ENCODE measurements at regions not wholly inside any gene's neighbourhood (a gene's known extent, or its start where the extent isn't known, plus 50 kb on each side); places are given as distances from the start of the nearest gene placed in this dataset.
"Not testable (repeated sequence)": the region's sequence is repeated elsewhere in the genome, so short reads cannot be mapped to it uniquely, and the experiment has no call there.

DNA sequence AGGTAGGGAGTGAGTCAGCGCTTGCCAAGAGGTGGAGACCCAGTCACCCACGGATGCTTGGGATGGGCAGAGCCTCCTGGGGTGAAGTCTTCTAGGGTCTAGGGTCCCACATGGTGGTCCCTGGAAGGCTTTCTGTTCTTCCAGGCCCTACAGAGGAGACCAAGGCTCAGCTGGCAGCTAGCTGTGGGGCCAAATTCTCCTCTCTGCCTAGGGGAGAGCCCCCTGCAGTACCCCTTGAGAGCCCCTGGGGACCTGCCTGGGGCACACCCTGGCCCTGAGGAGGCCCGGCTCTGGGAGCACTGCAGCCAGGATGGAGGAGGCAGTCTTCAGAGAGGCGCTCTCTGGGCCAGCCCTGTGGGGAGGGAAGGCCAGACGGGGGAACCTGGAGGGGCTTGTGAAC is 128.6 kb upstream of the SMURF2 start:
- H3K9me3 Mint-ChIP-seq; intact Hi-C loops (cut with micrococcal nuclease); H3K4me3 Mint-ChIP-seq; DNase-seq; H3K27ac Mint-ChIP-seq; H3K27me3 Mint-ChIP-seq: not testable (repeated sequence)
- H3K4me1 Mint-ChIP-seq, result peaks cover 19% of the 10 kb centered on the region
- H3K36me3 Mint-ChIP-seq (ENCODE audit: low read depth), result peaks cover 16% of the 10 kb centered on the region

DNA sequence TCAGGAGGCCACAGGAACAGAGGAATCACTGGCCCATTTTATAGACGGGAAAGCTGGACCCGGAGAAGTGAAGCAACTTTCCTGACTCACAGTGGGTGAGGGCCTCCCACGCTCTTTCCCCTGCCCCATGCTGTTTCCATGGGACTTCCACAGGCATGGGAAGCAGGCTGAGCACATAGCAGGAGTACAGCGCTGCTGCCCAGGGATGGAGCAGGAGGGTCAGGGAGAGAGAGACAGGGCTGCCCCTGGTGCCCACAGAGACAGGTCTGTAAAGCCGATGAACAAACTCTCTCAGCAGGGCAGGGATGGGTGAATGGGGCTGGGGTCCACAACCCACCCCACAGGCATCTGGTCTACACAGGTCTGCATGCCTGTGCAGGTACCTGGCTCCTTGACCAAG is 128.1 kb upstream of the SMURF2 start:
- DNase-seq; H3K4me3 Mint-ChIP-seq; H3K27ac Mint-ChIP-seq; H3K9me3 Mint-ChIP-seq; H3K27me3 Mint-ChIP-seq; intact Hi-C loops (cut with micrococcal nuclease): not testable (repeated sequence)
- peaks cover 16% of the 10 kb centered on the region for H3K36me3 Mint-ChIP-seq (ENCODE audit: low read depth)
- H3K4me1 Mint-ChIP-seq, result peaks cover 17% of the 10 kb centered on the region

- Mint-ChIP-seq H3K36me3 (ENCODE audit: low read depth) (peaks cover 16% of the 10 kb centered on the region), H3K4me1 (peaks cover 12% of the 10 kb centered on the region)
- H3K27me3 Mint-ChIP-seq; DNase-seq; H3K4me3 Mint-ChIP-seq; intact Hi-C loops (cut with micrococcal nuclease); H3K9me3 Mint-ChIP-seq; H3K27ac Mint-ChIP-seq: not testable (repeated sequence)
Observed at GRCh38 chr17:64789061-64789445, 126.9 kb upstream of the SMURF2 start.

DNA sequence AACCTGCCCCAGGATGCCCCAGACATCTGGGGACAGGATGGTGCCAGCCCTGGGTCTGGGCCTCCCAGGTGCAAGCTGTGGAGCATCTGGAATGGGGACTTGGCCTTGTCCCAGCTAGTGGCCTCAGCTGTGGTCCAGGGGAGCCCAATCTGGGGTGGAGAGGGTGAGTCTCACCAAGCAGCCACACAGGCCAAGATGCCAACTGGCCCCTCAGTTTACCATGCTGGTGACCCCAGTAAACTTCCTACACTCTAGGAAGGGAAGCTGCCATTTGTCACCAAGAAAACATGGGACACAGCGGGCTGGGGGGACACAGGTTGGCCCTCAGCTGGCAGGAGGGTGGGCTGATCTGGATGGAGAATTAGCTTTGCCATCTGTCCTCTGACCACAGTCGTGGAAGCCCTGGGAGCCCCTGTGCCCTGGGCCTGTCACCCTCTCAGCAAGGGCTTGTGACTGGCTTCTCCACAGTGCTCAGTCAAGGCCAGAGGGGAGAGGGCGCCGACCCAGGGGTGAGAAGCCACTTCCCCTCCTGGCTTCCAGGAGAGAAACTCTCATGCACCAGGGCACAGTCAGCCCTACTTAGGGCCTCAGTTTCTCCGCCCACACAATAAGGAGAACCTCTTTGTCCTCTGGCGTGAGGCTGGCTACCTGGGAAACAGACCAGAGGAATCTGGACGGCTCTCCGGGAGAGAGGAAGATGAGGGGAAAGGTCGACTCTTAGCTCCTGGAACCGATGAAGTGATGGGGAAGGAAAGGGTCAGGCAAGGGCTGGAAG is 126.4 kb upstream of the SMURF2 start:
- no peaks in the 10 kb centered on the region for H3K9me3 Mint-ChIP-seq
- peaks cover 12% of the 10 kb centered on the region for H3K4me1 Mint-ChIP-seq
- no peak overlapping the region for H3K4me3 Mint-ChIP-seq
- peaks cover 17% of the 10 kb centered on the region for H3K36me3 Mint-ChIP-seq (ENCODE audit: low read depth)
- intact Hi-C loops (cut with micrococcal nuclease), result no loop called here
- no peaks in the 10 kb centered on the region for H3K27me3 Mint-ChIP-seq
- DNase-seq, result no peak
- no peak overlapping the region for H3K27ac Mint-ChIP-seq

GRCh38 chr17:64787921-64788271 is 125.8 kb upstream of the SMURF2 start:
- H3K27ac Mint-ChIP-seq, result no peak overlapping the region
- no peaks in the 10 kb centered on the region for H3K9me3 Mint-ChIP-seq
- no peak for DNase-seq
- intact Hi-C loops (cut with micrococcal nuclease), result no loop called here
- no peaks in the 10 kb centered on the region for H3K27me3 Mint-ChIP-seq
- peaks cover 19% of the 10 kb centered on the region for H3K36me3 Mint-ChIP-seq (ENCODE audit: low read depth)
- no peak overlapping the region for H3K4me3 Mint-ChIP-seq
- H3K4me1 Mint-ChIP-seq, result peaks cover 13% of the 10 kb centered on the region

DNA sequence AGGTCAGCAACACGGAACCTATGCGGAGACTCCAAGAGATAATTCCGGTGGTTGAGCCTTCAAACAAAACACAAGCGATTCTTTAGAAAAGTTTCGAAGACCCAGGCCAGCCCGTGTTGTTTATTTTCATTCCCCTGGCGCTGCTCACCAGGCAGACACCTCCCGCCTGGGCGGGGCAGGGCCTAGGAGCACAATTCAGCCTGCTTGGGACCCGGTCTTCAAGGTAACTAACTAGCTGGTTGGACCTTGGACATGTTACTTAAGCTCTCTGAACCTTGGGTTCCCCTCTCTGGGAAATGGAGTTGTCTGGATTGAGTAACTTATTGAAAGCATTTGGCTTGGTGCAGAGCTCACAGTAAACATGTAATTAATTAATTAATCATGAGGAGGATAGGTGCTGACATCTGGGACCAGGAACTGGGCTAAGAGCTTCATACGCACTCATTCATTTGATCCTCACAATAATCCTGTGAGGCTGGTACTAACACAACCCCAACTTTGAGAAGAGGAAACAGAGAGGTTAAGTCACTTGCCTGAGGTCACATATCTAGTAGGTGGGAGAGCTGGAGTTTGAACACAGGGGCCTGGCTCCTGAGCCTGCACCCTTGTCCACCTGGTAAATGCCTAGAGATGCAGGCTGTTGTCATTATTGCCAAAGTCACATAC is 125.3 kb upstream of the SMURF2 start:
- Mint-ChIP-seq H3K27me3 (no peaks in the 10 kb centered on the region), H3K27ac (no peak overlapping the region), H3K4me3 (no peak overlapping the region), H3K36me3 (ENCODE audit: low read depth) (peaks cover 17% of the 10 kb centered on the region), H3K4me1 (peaks cover 14% of the 10 kb centered on the region), H3K9me3 (no peaks in the 10 kb centered on the region)
- intact Hi-C loops (cut with micrococcal nuclease), result no loop called here
- DNase-seq, result no peak

GRCh38 chr17:64786337-64786736 is 124.2 kb upstream of the SMURF2 start:
- Mint-ChIP-seq H3K36me3 (ENCODE audit: low read depth) (peaks cover 13% of the 10 kb centered on the region), H3K4me1 (peaks cover 16% of the 10 kb centered on the region), H3K27ac (no peak overlapping the region), H3K9me3 (no peaks in the 10 kb centered on the region), H3K4me3 (no peak overlapping the region), H3K27me3 (no peaks in the 10 kb centered on the region)
- no peak for DNase-seq
- intact Hi-C loops (cut with micrococcal nuclease), result no loop called here

- Mint-ChIP-seq H3K27me3 (no peaks in the 10 kb centered on the region), H3K36me3 (ENCODE audit: low read depth) (peaks cover 11% of the 10 kb centered on the region), H3K27ac (no peak overlapping the region), H3K4me1 (peaks cover 16% of the 10 kb centered on the region), H3K4me3 (no peak overlapping the region), H3K9me3 (no peaks in the 10 kb centered on the region)
- intact Hi-C loops (cut with micrococcal nuclease), result no loop called here
- no peak for DNase-seq
Observed at GRCh38 chr17:64785011-64785421, 122.9 kb upstream of the SMURF2 start.

DNA sequence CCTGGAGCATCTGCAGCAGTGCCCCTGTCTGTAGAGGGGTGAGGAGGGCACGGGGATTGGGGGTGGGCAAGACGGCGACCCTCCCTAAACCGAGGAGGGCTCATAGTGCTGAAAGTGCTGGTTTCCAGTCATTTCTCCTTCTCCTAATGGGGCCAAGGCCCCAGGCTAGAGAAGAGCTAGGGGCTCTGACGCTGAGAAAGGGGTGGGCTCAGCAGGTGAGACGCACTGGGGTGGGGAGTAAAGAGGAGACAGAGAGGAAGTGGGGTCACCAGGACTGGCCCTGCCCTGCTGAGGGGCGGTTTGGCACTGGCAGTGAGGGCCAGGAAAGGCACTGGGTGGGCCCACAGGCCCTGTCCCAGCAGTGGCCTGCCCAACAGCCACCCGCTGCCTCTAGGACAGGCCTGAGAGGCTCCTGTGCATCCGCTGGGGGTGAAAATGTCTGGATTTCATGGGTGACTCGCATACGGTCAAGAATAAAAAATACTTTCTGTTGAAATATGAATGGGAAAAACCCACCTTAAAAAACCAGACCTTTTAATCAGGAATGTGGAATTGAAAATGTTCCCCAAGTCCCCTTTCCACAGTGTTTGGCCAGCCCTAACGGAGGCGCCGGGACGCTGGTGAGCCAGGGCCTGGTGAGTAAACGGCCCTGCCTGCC is 122.4 kb upstream of the SMURF2 start:
- no peak overlapping the region for H3K27ac Mint-ChIP-seq
- no peak overlapping the region for H3K4me3 Mint-ChIP-seq
- H3K9me3 Mint-ChIP-seq, result no peaks in the 10 kb centered on the region
- H3K4me1 Mint-ChIP-seq, result peaks cover 18% of the 10 kb centered on the region
- no peaks in the 10 kb centered on the region for H3K27me3 Mint-ChIP-seq
- DNase-seq, result no peak
- H3K36me3 Mint-ChIP-seq (ENCODE audit: low read depth), result peaks cover 11% of the 10 kb centered on the region
- intact Hi-C loops (cut with micrococcal nuclease), result no loop called here

DNA sequence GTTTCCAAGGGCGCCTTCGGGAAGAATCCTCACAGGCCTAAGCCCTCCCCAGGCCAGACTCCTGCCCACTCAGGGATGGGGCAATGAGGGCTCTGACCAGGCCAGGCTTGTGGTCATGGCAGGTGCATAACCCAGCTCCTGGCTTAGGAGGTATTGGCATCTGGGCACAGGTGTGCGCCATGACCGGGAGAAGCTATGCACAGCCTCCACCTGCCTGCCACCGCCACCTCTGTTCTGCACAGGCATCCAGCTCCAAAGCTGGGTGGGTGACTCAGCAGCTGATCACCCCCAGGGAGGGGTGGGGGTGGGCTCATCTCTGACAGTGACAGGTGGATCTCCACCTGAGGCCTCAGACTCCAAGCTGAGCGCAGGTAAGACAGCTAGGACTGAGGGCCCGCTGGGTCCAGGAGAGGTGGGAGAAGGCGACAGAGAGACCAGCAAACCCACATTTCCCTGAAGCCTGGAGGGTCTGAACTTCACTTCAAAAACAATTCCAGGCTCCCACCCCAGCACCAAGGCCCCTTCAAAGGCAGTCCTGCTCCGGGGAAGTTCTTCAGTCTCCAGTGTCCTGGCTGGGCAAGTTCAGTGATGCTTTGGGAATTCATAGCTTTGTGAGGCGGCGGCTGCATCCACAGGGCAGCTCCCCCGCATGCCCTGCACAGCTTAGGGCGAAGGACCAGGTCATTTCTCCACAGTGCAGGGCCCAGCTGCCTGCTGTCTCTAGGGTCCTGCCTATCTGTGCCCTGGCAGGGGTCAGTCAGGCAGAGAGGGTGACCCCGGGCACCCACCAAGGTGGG is 121.6 kb upstream of the SMURF2 start:
- intact Hi-C loops (cut with micrococcal nuclease), result no loop called here
- Mint-ChIP-seq H3K4me1 (peaks cover 19% of the 10 kb centered on the region), H3K27me3 (no peaks in the 10 kb centered on the region), H3K9me3 (no peaks in the 10 kb centered on the region), H3K27ac (no peak overlapping the region), H3K36me3 (ENCODE audit: low read depth) (peaks cover 11% of the 10 kb centered on the region), H3K4me3 (no peak overlapping the region)
- no peak for DNase-seq

GRCh38 chr17:64783031-64783461 is 120.9 kb upstream of the SMURF2 start:
- Mint-ChIP-seq H3K27ac (peak overlapping the region; percentile 70), H3K4me1 (peaks cover 19% of the 10 kb centered on the region), H3K27me3 (no peaks in the 10 kb centered on the region), H3K36me3 (ENCODE audit: low read depth) (peaks cover 11% of the 10 kb centered on the region), H3K9me3 (no peaks in the 10 kb centered on the region), H3K4me3 (no peak overlapping the region)
- intact Hi-C loops (cut with micrococcal nuclease), result no loop called here
- DNase-seq, result no peak

DNA sequence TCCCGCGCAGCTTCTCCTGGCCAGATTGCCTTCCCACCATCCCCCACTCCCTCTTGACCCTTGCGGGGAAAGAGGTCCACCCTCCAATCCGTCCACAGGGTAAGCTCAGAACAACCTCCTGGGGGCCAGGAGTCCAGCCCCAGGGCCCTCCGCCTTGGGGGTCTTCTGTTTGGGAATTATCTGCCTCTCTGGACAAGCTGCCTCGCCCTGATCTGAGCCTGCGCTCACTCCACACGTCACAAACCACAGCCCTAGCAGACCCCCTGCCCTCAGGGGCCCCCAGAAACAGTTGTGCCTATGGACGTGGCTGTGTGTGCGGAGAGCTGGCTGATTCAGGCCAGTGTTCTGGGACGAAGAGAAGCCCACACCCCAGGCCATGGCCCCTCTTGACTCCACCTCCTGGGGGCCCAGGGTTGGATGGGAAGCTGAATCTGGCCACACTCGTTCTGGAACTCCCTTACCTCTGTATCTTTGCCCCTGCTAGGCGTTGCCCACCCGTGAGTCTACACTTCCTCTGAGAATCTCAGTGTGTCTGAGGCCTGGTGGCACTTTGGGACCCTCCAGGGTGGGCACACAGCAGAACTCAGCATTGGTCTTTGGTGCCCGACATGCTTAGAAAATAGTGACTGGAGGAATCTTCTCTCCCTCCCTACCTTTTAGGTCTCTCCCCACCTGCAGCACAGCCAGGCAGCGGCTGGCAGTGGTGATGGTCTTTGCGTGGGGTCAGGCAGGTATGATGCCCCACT is 119.9 kb upstream of the SMURF2 start:
- DNase-seq, result no peak
- intact Hi-C loops (cut with micrococcal nuclease), result no loop called here
- H3K27me3 Mint-ChIP-seq, result peaks cover 2% of the 10 kb centered on the region
- peaks cover 25% of the 10 kb centered on the region for H3K4me1 Mint-ChIP-seq
- H3K27ac Mint-ChIP-seq, result peak overlapping the region; percentile 37
- H3K36me3 Mint-ChIP-seq (ENCODE audit: low read depth), result peaks cover 11% of the 10 kb centered on the region
- peak overlapping the region; percentile 81 for H3K4me3 Mint-ChIP-seq
- no peaks in the 10 kb centered on the region for H3K9me3 Mint-ChIP-seq

DNA sequence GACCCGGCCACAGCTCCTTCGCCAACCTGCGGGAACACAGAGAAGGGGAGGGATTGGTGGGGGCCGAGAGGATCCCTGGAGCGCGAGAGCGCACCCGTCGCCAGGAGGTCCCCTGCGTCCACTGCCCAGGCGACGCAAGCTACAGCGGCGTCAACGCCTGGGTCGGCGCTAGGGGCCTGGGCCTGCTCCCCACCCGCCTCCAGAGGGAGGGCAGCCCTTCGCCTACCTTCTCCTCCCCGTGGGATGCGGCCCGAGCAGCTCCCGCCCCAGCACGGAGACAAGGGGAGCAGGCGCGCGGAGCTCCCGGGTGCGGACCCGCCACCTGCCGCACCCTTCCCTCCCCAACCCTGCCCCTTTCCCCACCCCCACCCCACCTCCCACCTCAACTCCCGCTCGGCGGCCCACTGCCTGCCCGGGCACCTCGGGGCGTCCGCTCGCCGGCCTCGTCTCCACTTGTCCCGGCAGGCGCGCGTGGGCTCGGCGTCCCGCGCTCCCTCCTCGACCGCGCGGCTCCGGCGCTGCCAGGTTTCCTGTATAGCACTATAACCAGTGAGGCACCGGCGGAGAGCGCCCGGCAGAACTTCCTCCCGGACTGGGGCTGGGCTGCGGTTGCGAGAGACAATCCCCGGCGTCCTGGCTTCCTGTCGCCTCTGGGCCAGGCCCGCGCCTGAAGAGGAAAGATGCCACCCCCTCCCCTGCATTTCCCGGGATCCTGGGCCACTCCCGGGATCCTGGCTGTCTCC is 119.1 kb upstream of the SMURF2 start:
- intact Hi-C loops (cut with micrococcal nuclease), result no loop called here
- H3K27me3 Mint-ChIP-seq, result peaks cover 2% of the 10 kb centered on the region

More for the DNA sequence above, 119.1 kb upstream of the SMURF2 start:
- DNase-seq, result peak; percentile 90
- Mint-ChIP-seq H3K4me3 (peak overlapping the region; percentile 81), H3K27ac (peak overlapping the region; percentile 72), H3K9me3 (no peaks in the 10 kb centered on the region), H3K36me3 (ENCODE audit: low read depth) (peaks cover 9% of the 10 kb centered on the region), H3K4me1 (peaks cover 27% of the 10 kb centered on the region)
